ENCODE measurements at regions not wholly inside any gene's neighbourhood (a gene's known extent, or its start where the extent isn't known, plus 50 kb on each side); places are given as distances from the start of the nearest gene placed in this dataset.

- DNase-seq, result no peak
Measured at GRCh38 chr7:140239653-140239935, 62.8 kb upstream of the KDM7A start.

- peak; percentile 22 for DNase-seq
Measured at GRCh38 chr7:140238778-140239652, 62.2 kb upstream of the KDM7A start.

GRCh38 chr7:140237390-140237789 is 60.6 kb upstream of the KDM7A start:
- no peak for DNase-seq

- no peak for DNase-seq
Measured at GRCh38 chr7:140236626-140237025, 59.8 kb upstream of the KDM7A start.

- no peak for DNase-seq
Measured at GRCh38 chr7:140235114-140235513, 58.3 kb upstream of the KDM7A start.

- no peak for DNase-seq
Measured at GRCh38 chr7:140232957-140233917, 56.5 kb upstream of the KDM7A start.

- peak; percentile 83 for DNase-seq
Measured at GRCh38 chr7:140231771-140232491, 55.1 kb upstream of the KDM7A start.

- DNase-seq, result peak; percentile 85
Measured at GRCh38 chr7:140230861-140231770, 54.3 kb upstream of the KDM7A start.

GRCh38 chr7:140230516-140230860 is 53.7 kb upstream of the KDM7A start:
- DNase-seq, result no peak

GRCh38 chr7:140229591-140230515 is 53.1 kb upstream of the KDM7A start:
- no peak for DNase-seq

- DNase-seq, result no peak
Measured at GRCh38 chr7:140229101-140229525, 52.3 kb upstream of the KDM7A start.

Data from NCI-H526 treated with DMSO at 0.1 percent for 48 hours (cell line).